ENCODE measurements at regions not wholly inside any gene's neighbourhood (a gene's known extent, or its start where the extent isn't known, plus 50 kb on each side); places are given as distances from the start of the nearest gene placed in this dataset.

DNA sequence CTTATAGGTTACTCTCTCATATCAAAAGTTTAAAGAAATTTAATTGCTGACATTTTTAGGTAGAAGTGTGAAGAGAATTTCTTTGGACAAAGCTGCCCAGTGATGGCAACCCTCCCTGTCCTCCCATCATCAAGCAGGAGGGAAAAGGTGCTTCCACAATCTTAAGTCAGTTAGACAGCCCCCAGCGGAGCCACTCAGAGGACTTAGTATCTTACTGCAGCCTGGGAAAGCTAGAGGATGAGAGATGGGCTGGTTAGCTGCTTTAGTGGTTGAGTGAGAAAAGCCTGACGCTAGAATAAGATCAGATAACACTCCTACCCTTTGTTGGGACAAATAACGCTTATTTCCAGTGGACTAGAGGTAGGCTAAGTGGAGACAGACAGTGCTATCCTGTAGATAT lies 227.1 kb downstream of the RFPL4B start:
- Histone ChIP-seq H3K27ac (no peak overlapping the region), H3K9me3 (no peaks in the 10 kb centered on the region), H3K27me3 (no peaks in the 10 kb centered on the region), H3K36me3 (no peaks in the 10 kb centered on the region), H3K4me1 (no peaks in the 10 kb centered on the region), H3K4me3 (no peak overlapping the region)
- 80 to 87% methylated on average over 3 of the region's 3 CpGs for WGBS, 2 donors
- intact Hi-C loops (cut with DNase I), result no loop called here
- TF ChIP-seq, protein P1, sequence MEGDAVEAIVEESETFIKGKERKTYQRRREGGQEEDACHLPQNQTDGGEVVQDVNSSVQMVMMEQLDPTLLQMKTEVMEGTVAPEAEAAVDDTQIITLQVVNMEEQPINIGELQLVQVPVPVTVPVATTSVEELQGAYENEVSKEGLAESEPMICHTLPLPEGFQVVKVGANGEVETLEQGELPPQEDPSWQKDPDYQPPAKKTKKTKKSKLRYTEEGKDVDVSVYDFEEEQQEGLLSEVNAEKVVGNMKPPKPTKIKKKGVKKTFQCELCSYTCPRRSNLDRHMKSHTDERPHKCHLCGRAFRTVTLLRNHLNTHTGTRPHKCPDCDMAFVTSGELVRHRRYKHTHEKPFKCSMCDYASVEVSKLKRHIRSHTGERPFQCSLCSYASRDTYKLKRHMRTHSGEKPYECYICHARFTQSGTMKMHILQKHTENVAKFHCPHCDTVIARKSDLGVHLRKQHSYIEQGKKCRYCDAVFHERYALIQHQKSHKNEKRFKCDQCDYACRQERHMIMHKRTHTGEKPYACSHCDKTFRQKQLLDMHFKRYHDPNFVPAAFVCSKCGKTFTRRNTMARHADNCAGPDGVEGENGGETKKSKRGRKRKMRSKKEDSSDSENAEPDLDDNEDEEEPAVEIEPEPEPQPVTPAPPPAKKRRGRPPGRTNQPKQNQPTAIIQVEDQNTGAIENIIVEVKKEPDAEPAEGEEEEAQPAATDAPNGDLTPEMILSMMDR (IDR thresholded peaks at IDR 0.05), result no peak
- no peak for ATAC-seq
- no peak for DNase-seq

DNA sequence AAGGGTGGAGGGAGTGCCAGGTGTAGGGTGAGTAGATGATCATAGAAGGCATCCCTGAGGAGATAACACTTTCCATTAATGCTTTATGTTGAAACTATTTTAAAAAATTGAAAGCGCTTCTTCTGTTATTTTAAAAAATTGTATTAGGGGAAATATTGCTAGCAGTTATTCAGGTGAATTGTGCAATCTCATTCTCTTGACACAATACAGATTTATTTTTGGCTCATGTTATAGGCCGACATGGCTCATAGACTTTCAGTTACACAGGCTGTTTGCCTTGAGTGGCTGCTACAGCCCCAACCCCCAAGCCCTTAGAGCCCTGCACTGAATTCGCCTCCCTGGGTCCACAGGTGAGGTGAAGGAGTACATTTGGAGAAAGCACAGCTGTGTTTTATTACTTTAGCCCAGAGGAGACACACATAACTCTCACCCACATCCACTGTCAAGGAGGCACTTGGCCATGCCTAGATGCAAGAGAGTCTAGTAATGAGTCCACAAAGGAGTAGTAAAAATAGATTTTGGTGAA lies 228.2 kb downstream of the RFPL4B start:
- H3K9me3 ChIP-seq, result no peaks in the 10 kb centered on the region
- WGBS, 2 donors, result 86 to 91% methylated on average over 3 of the region's 3 CpGs
- DNase-seq (no peak), ATAC-seq (no peak)
- H3K4me1 ChIP-seq, result no peaks in the 10 kb centered on the region
- TF ChIP-seq, protein P1 (IDR thresholded peaks at IDR 0.05), result no peak
- H3K4me3 ChIP-seq, result no peak overlapping the region
- H3K27ac ChIP-seq, result no peak overlapping the region
- intact Hi-C loops (cut with DNase I), result no loop called here
- H3K36me3 ChIP-seq, result no peaks in the 10 kb centered on the region
- H3K27me3 ChIP-seq, result no peaks in the 10 kb centered on the region

DNA sequence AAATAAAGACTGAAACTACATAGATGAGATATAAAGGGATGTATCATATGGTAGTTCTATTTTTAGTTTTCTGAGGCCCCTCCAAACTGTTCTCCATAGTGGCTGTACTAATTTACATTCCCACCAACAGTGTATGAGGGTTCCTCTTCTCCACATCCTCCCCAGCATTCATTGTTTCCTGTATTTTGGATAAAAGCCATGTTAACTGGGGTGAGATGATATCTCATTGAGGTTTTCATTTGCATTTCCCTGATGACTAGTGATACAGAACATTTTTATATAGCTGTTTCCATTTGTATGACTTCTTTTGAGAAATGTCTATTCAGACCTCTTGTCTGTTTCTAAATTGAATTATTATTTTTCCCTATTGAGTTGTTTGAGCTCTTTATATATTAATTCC lies 229.3 kb downstream of the RFPL4B start:
- DNase-seq (no peak), ATAC-seq (no peak)
- intact Hi-C loops (cut with DNase I), result no loop called here
- no peaks in the 10 kb centered on the region for H3K27me3 ChIP-seq
- no peaks in the 10 kb centered on the region for H3K9me3 ChIP-seq
- H3K36me3 ChIP-seq, result no peaks in the 10 kb centered on the region
- no peak overlapping the region for H3K27ac ChIP-seq
- TF ChIP-seq, protein P1 (IDR thresholded peaks at IDR 0.05), result no peak
- H3K4me1 ChIP-seq, result no peaks in the 10 kb centered on the region
- H3K4me3 ChIP-seq, result no peak overlapping the region

DNA sequence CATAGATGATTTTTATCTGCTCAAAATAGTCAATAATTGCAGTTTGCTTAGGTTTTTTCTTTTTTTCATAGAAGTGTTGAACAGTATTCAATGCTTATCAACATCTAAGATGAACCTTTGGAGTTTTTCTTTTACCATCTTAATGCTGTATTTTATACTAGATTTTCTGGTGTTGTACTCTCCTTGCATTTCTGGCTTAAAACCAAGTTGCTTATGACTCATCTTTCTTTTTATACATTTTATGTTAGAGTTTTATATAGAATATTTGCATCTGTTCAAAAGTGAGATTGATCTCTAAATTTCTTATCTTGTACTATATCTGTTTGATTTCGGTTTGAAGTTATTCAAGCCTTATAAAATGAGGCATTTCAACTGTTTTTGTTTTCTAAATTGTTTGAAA lies 232.5 kb downstream of the RFPL4B start:
- WGBS, 2 donors, result 76 to 87% methylated on average over 1 of the region's 1 CpG
- ATAC-seq (no peak), DNase-seq (no peak)
- TF ChIP-seq, protein P1 (IDR thresholded peaks at IDR 0.05), result no peak
- intact Hi-C loops (cut with DNase I), result no loop called here
- Histone ChIP-seq H3K9me3 (peaks cover 0 to 4% (median 0%) of the 10 kb centered on the region in 11 donors), H3K27ac (no peak overlapping the region), H3K4me3 (no peak overlapping the region), H3K27me3 (no peaks in the 10 kb centered on the region), H3K36me3 (no peaks in the 10 kb centered on the region), H3K4me1 (no peaks in the 10 kb centered on the region)
